Endothelial cell of umbilical vein (primary cell): ENCODE measurements at regions not wholly inside any gene's neighbourhood (a gene's known extent, or its start where the extent isn't known, plus 50 kb on each side); places are given as distances from the start of the nearest gene placed in this dataset.
"Not testable (repeated sequence)": the region's sequence is repeated elsewhere in the genome, so short reads cannot be mapped to it uniquely, and the experiment has no call there.

ENCODE experiments used
- BruUV-seq: library from RNA; stranded (reverse); fragments of 400-500 nt; replicated peaks from 2 replicates; lab custom pipeline; 2021; lab: Mats Ljungman, UMichigan
- CTCF ChIA-PET: fragments of 300-600, 350-600 bp; sonication (Branson Sonifier 250); formaldehyde crosslinking; loops from one replicate; lab custom pipeline; 2021; ENCODE audit warnings: antibody characterized with exemption, inconsistent platforms; lab: Charles Lee
- POLR2A ChIA-PET: fragments of 300-600, 350-600 bp; sonication (Branson Sonifier 250); formaldehyde crosslinking; loops from one replicate; lab custom pipeline; 2021; ENCODE audit warnings: antibody characterized with exemption, inconsistent platforms; lab: Charles Lee
- DNase-seq: peaks from one replicate; pipeline ENCODE4 v3.0.0-alpha.2; 2011; ENCODE audit warnings: low read depth, low spot score
- FAIRE-seq: peaks from 2 replicates; lab custom pipeline; 2011; peaks lifted over from hg19 to GRCh38; lab: Jason Lieb, UNC
- H2AFZ ChIP-seq: 2 replicates; pipeline ENCODE4 v1.6.0; 2012; ENCODE audit warnings: low read depth, low read length, control low read depth, inconsistent platforms
- H3K27ac ChIP-seq: 2 replicates; pipeline ENCODE4 v1.5.1; 2011; ENCODE audit warnings: low read depth, mild to moderate bottlenecking, control low read depth, low read length, moderate library complexity; ENCODE audit not compliant: insufficient read depth
- H3K27me3 ChIP-seq, 2 experiments: 2 replicates each; pipeline versions ENCODE4 v1.6.0 to v1.6.1; 2011; ENCODE audit warnings: low read length in 2 of 2, mixed read lengths in 1 of 2; ENCODE audit not compliant: control insufficient read depth in 2 of 2, insufficient read depth in 2 of 2
- H3K36me3 ChIP-seq, 2 experiments: 2 replicates in 1 of 2; 3 replicates in 1 of 2; pipeline ENCODE4 v1.5.1; 2011; ENCODE audit warnings: low read length in 2 of 2, mild to moderate bottlenecking in 1 of 2, moderate library complexity in 1 of 2; ENCODE audit not compliant: control insufficient read depth in 2 of 2, insufficient read depth in 2 of 2; ENCODE audit errors: extremely low read depth in 1 of 2
- H3K4me1 ChIP-seq: 3 replicates; pipeline ENCODE4 v1.5.1; 2011; ENCODE audit warnings: mild to moderate bottlenecking, low read length; ENCODE audit not compliant: control insufficient read depth, insufficient read depth; ENCODE audit errors: extremely low read depth
- H3K4me2 ChIP-seq: 2 replicates; pipeline ENCODE4 v1.6.1; 2011; ENCODE audit warnings: low read length, control low read depth, mixed read lengths; ENCODE audit not compliant: insufficient read depth
- H3K4me3 ChIP-seq, 3 experiments: fragments of 200-600 bp in 1 of 3; sonication (generic), shearing (Covaris generic) in 1 of 3; replicated peaks in 1 of 3; 2 replicates each; pipeline ENCODE4 v1.5.1; 2011 to 2016; ENCODE audit warnings: control low read depth in 3 of 3, low read length in 3 of 3, mild to moderate bottlenecking in 2 of 3, inconsistent platforms in 1 of 3, low read depth in 1 of 3, moderate library complexity in 1 of 3; ENCODE audit not compliant: insufficient read depth in 1 of 3
- H3K79me2 ChIP-seq: 2 replicates; pipeline ENCODE4 v1.6.0; 2012; ENCODE audit warnings: low read length, inconsistent platforms; ENCODE audit not compliant: control insufficient read depth, insufficient read depth
- H3K9ac ChIP-seq: replicated peaks from 2 replicates; pipeline ENCODE3; 2011; ENCODE audit warnings: low read length, control low read depth; ENCODE audit not compliant: insufficient read depth; ENCODE audit errors: extremely low read depth
- H3K9me1 ChIP-seq: replicated peaks from 3 replicates; pipeline ENCODE4 v1.6.0; 2011; ENCODE audit warnings: mild to moderate bottlenecking, low read length; ENCODE audit not compliant: control insufficient read depth, insufficient read depth; ENCODE audit errors: extremely low read depth
- H3K9me3 ChIP-seq: replicated peaks from 2 replicates; pipeline ENCODE4 v1.5.1; 2012; ENCODE audit warnings: low read length, inconsistent platforms; ENCODE audit not compliant: control insufficient read depth, insufficient read depth
- H4K20me1 ChIP-seq: replicated peaks from 2 replicates; pipeline ENCODE3; 2011; ENCODE audit warnings: mild to moderate bottlenecking, low read length; ENCODE audit not compliant: control insufficient read depth, insufficient read depth; ENCODE audit errors: extremely low read depth
- CTCF ChIP-seq, 2 donors: IDR thresholded peaks; 1 replicate in 1 of 2; 2 replicates in 1 of 2; pipeline ENCODE4 v1.5.1; 2011; ENCODE audit warnings: low read length in 2 of 2, mild to moderate bottlenecking in 2 of 2, moderate library complexity in 2 of 2, control low read depth in 1 of 2, inconsistent platforms in 1 of 2, low read depth in 1 of 2; ENCODE audit not compliant: insufficient read depth in 1 of 2; ENCODE audit errors: extremely low read depth in 1 of 2
- EZH2 ChIP-seq: IDR thresholded peaks from 2 replicates; pipeline ENCODE4 v1.6.1; 2012; ENCODE audit warnings: borderline replicate concordance, low read depth, mild to moderate bottlenecking, moderate library complexity, low read length, inconsistent platforms; ENCODE audit not compliant: severe bottlenecking
- FOS ChIP-seq: IDR thresholded peaks from 2 replicates; pipeline ENCODE4 v1.6.1; 2011; ENCODE audit warnings: mild to moderate bottlenecking, low read length, moderate library complexity, borderline replicate concordance; ENCODE audit not compliant: insufficient read depth
- GATA2 ChIP-seq: IDR thresholded peaks from 2 replicates; pipeline ENCODE4 v1.7.0; 2011; ENCODE audit warnings: low read depth, mild to moderate bottlenecking, moderate library complexity, mixed read lengths, low read length; ENCODE audit not compliant: insufficient read length, insufficient read depth
- JUN ChIP-seq: IDR thresholded peaks from 2 replicates; pipeline ENCODE4 v1.6.1; 2011; ENCODE audit warnings: borderline replicate concordance, low read depth; ENCODE audit not compliant: insufficient read length, insufficient read depth
- MAX ChIP-seq: IDR thresholded peaks from 2 replicates; pipeline ENCODE4 v1.6.1; 2011; ENCODE audit not compliant: insufficient read depth, insufficient read length
- MYC ChIP-seq: IDR thresholded peaks from one replicate; pipeline ENCODE4 v1.6.1; 2011; ENCODE audit warnings: mild to moderate bottlenecking, low read depth, low read length
- POLR2A ChIP-seq: IDR thresholded peaks from 2 replicates; pipeline ENCODE4 v1.6.1; 2012; ENCODE audit warnings: low read depth, mild to moderate bottlenecking, control low read depth, low read length
- POLR2AphosphoS5 ChIP-seq: IDR thresholded peaks from 2 replicates; pipeline ENCODE4 v1.6.1; 2012; ENCODE audit warnings: low read depth, mild to moderate bottlenecking, control low read depth, low read length, moderate library complexity; ENCODE audit not compliant: insufficient read depth
- dilution Hi-C: fragments of 300-500 bp; cut with MboI; formaldehyde crosslinking; loops from one replicate; pipeline ENCODE4 v1.15.0; 2019; ENCODE audit warnings: low sequenced_read_pairs; ENCODE audit not compliant: extremely low pct_ligation_motif_present
- intact Hi-C: fragments of 100-400 bp; cut with micrococcal nuclease; formaldehyde crosslinking; loops from one replicate; pipeline ENCODE4 v1.10.0; 2022

- H3K4me3 ChIP-seq, H3K27me3 ChIP-seq, H3K4me1 ChIP-seq, FAIRE-seq, H4K20me1 ChIP-seq, H3K9me3 ChIP-seq, dilution Hi-C loops, POLR2A ChIA-PET, H3K9me1 ChIP-seq, H3K36me3 ChIP-seq, CTCF ChIA-PET, BruUV-seq, H3K27ac ChIP-seq, H2AFZ ChIP-seq, H3K79me2 ChIP-seq, H3K4me2 ChIP-seq, DNase-seq, intact Hi-C loops, H3K9ac ChIP-seq: not testable (repeated sequence)
Observed at GRCh38 chr14:66031981-66032380, 454.2 kb upstream of the CCDC196 start.

GRCh38 chr14:66032800-66033199 lies 453.4 kb upstream of the CCDC196 start:
- no peaks in the 10 kb centered on the region for H4K20me1 ChIP-seq
- FAIRE-seq (no peak), DNase-seq (no peak)
- no TSS peak for BruUV-seq
- no peak overlapping the region for H2AFZ ChIP-seq
- H3K4me1 ChIP-seq, result no peaks in the 10 kb centered on the region
- H3K27ac ChIP-seq, result no peak overlapping the region
- no peaks in the 10 kb centered on the region for H3K27me3 ChIP-seq
- no peak overlapping the region for H3K9ac ChIP-seq
- H3K9me3 ChIP-seq, result no peaks in the 10 kb centered on the region
- dilution Hi-C loops, result no loop called here
- H3K36me3 ChIP-seq, result no peaks in the 10 kb centered on the region
- no peaks in the 10 kb centered on the region for H3K9me1 ChIP-seq
- H3K4me3 ChIP-seq, result no peak overlapping the region
- intact Hi-C loops, result no loop called here
- ChIA-PET CTCF (no interaction called here), POLR2A (no interaction called here)
- H3K79me2 ChIP-seq, result no peaks in the 10 kb centered on the region
- H3K4me2 ChIP-seq, result no peak overlapping the region
- TF ChIP-seq FOS, result no peak
- no peak for TF ChIP-seq JUN
- no peak for TF ChIP-seq MAX
- no peak for TF ChIP-seq EZH2
- TF ChIP-seq POLR2A, result no peak
- TF ChIP-seq POLR2AphosphoS5, result no peak
- TF ChIP-seq GATA2, result no peak
- TF ChIP-seq MYC, result no peak
- TF ChIP-seq CTCF (IDR thresholded peaks at IDR 0.05; ENCODE audit: extremely low read depth in 1 of 2, insufficient read depth in 1 of 2, low read depth in 1 of 2, low read length in 2 of 2), result no peak
